ENCODE measurements at regions not wholly inside any gene's neighbourhood (a gene's known extent, or its start where the extent isn't known, plus 50 kb on each side); places are given as distances from the start of the nearest gene placed in this dataset.

DNA sequence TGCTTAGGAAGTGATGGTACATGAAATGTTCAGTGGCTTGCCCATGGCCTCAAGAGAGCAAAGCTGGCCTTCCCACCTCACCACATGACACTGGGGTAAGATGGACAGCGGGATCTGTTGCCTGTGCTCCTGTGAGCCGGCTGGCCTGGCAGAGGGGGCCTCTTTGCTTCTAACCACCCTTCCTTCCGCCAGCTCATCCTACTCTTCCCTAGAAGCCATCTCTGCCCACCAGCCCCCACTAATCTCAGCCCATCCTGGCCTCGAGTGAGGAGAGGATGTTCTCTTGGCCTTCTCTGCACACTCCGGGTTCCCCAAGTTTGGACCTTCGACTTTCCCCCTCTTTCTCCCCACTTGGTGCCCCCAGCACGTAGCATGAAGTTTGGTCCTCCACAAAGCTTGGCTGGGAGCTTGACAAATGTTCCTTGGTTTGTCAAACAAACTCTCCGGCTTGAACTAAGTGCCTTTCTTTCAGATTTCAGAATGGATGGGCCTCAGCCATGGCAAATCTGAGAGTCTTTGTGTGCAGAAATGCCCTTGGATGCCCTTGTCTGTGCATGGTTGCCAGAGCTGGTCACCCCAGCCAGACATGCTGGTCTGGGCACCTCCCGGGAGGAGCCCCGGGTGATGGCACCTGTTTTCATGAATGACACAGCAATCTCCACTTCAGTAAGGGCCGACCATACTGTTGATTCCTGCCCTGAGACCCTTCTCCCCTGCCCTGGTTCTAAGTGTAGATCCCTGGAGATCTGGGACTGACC is 145.5 kb downstream of the URI1 start:
- Histone ChIP-seq H3K4me2 (no peak overlapping the region), H3K4me3 (IDR thresholded peaks at IDR 0.05; ENCODE audit: insufficient read depth, low read depth, low read length) (no peak overlapping the region), H3K36me3 (ENCODE audit: insufficient read depth) (no peaks in the 10 kb centered on the region), H3K27ac (no peak overlapping the region), H4K20me1 (ENCODE audit: insufficient read depth) (no peaks in the 10 kb centered on the region), H3K27me3 (ENCODE audit: insufficient read depth, low read depth) (peaks cover 9% of the 10 kb centered on the region; the same call in 1 of the 2 replicates), H3K79me2 (ENCODE audit: insufficient read depth, low read depth) (no peaks in the 10 kb centered on the region), H3K9ac (no peak overlapping the region), H3K4me1 (ENCODE audit: low read depth, poor library complexity, severe bottlenecking) (no peaks in the 10 kb centered on the region), H2AFZ (ENCODE audit: low read depth) (no peak overlapping the region)
- TF ChIP-seq, protein P1, sequence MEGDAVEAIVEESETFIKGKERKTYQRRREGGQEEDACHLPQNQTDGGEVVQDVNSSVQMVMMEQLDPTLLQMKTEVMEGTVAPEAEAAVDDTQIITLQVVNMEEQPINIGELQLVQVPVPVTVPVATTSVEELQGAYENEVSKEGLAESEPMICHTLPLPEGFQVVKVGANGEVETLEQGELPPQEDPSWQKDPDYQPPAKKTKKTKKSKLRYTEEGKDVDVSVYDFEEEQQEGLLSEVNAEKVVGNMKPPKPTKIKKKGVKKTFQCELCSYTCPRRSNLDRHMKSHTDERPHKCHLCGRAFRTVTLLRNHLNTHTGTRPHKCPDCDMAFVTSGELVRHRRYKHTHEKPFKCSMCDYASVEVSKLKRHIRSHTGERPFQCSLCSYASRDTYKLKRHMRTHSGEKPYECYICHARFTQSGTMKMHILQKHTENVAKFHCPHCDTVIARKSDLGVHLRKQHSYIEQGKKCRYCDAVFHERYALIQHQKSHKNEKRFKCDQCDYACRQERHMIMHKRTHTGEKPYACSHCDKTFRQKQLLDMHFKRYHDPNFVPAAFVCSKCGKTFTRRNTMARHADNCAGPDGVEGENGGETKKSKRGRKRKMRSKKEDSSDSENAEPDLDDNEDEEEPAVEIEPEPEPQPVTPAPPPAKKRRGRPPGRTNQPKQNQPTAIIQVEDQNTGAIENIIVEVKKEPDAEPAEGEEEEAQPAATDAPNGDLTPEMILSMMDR (conservative IDR thresholded peaks at IDR 0.05; ENCODE audit: low read depth, low read length): no peak

DNA sequence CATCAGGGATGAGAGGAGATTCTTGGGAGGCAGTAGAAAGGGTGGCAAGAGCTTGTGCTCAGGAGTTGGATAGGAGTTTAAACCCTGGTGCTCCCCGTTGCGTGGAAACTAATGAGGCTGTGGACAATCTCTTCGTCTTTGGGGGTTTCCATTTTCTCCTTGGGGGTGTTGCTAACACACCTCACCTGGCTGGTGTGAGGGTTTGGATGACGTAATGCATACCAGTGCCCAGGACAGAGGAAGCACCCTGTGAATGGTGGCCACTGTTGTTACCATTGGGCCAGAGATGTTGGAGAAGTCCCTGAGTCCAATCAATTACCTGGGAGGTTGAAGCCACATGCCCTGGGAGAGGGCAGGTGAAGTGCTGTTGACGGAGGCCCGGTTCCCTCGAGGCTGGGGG is 146.5 kb downstream of the URI1 start:
- TF ChIP-seq, protein P1 (conservative IDR thresholded peaks at IDR 0.05; ENCODE audit: low read depth, low read length): no peak
- Histone ChIP-seq H3K9ac (no peak overlapping the region), H2AFZ (ENCODE audit: low read depth) (no peak overlapping the region), H3K4me3 (IDR thresholded peaks at IDR 0.05; ENCODE audit: insufficient read depth, low read depth, low read length) (no peak overlapping the region), H3K36me3 (ENCODE audit: insufficient read depth) (no peaks in the 10 kb centered on the region), H3K4me1 (ENCODE audit: low read depth, poor library complexity, severe bottlenecking) (no peaks in the 10 kb centered on the region), H3K27me3 (ENCODE audit: insufficient read depth, low read depth) (peaks cover 9% of the 10 kb centered on the region; the same call in 1 of the 2 replicates), H3K27ac (no peak overlapping the region), H4K20me1 (ENCODE audit: insufficient read depth) (no peaks in the 10 kb centered on the region), H3K79me2 (ENCODE audit: insufficient read depth, low read depth) (no peaks in the 10 kb centered on the region), H3K4me2 (no peak overlapping the region)

DNA sequence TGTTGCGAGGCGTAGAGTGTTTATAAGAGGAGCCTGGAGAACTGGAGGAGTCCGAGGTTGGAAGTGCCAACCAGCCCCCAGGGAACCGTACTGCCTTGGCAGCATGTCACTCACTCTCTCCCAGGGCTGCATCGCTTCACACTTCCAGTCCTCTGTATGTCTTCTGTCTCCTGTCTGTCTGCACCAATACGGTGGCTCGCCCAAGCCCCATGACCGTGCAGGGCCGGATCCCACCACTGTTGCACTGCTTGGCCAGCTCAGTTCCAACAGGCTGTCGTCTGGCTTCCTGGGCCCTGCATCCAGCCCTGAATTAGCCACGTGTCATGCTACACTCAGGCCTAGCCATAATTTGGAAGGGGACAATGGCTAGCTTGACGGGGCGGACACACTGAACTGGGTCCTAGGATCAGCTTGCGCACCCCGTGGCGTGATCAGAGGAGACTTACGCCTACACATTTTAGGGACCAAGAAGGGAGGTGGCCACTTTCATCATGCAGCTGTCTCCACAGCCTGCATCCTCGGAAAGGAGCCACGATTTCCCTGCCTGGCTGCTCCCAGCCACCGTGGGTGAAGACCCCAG is 147.1 kb downstream of the URI1 start:
- peaks cover 9% of the 10 kb centered on the region; the same call in 1 of the 2 replicates for H3K27me3 ChIP-seq (ENCODE audit: insufficient read depth, low read depth)
- H4K20me1 ChIP-seq (ENCODE audit: insufficient read depth): no peaks in the 10 kb centered on the region
- no peak overlapping the region for H3K9ac ChIP-seq
- H3K4me3 ChIP-seq (IDR thresholded peaks at IDR 0.05; ENCODE audit: insufficient read depth, low read depth, low read length): no peak overlapping the region
- no peaks in the 10 kb centered on the region for H3K79me2 ChIP-seq (ENCODE audit: insufficient read depth, low read depth)
- H3K4me2 ChIP-seq: no peak overlapping the region
- no peaks in the 10 kb centered on the region for H3K36me3 ChIP-seq (ENCODE audit: insufficient read depth)
- no peak overlapping the region for H2AFZ ChIP-seq (ENCODE audit: low read depth)
- H3K27ac ChIP-seq: no peak overlapping the region
- H3K4me1 ChIP-seq (ENCODE audit: low read depth, poor library complexity, severe bottlenecking): no peaks in the 10 kb centered on the region
- TF ChIP-seq, protein P1 (conservative IDR thresholded peaks at IDR 0.05; ENCODE audit: low read depth, low read length): no peak

DNA sequence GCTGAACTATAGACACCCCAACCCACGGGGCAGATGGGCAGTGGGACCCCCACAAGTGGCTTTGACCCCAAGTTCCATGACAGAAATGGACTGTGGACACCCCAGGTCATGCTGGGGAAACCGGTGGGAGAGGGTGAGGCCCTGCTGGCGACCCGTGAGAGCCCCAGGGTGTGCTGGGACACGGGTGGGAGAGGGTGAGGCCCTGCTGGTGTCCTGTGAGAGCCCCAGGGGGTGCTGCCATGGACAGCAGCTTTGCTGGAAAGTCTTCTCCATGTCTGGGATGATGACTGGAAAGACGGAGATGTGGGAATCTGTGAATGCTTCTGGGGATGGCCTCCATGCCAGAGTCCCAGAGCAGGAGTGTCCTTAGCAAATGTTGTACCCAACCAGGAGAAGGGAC is 148.4 kb downstream of the URI1 start:
- H2AFZ ChIP-seq (ENCODE audit: low read depth): no peak overlapping the region
- no peaks in the 10 kb centered on the region for H4K20me1 ChIP-seq (ENCODE audit: insufficient read depth)
- peaks cover 9% of the 10 kb centered on the region; the same call in 1 of the 2 replicates for H3K27me3 ChIP-seq (ENCODE audit: insufficient read depth, low read depth)
- no peaks in the 10 kb centered on the region for H3K36me3 ChIP-seq (ENCODE audit: insufficient read depth)
- no peak overlapping the region for H3K4me3 ChIP-seq (IDR thresholded peaks at IDR 0.05; ENCODE audit: insufficient read depth, low read depth, low read length)
- no peak overlapping the region for H3K9ac ChIP-seq
- no peaks in the 10 kb centered on the region for H3K4me1 ChIP-seq (ENCODE audit: low read depth, poor library complexity, severe bottlenecking)
- H3K79me2 ChIP-seq (ENCODE audit: insufficient read depth, low read depth): no peaks in the 10 kb centered on the region
- no peak overlapping the region for H3K27ac ChIP-seq
- H3K4me2 ChIP-seq: no peak overlapping the region
- TF ChIP-seq, protein P1 (conservative IDR thresholded peaks at IDR 0.05; ENCODE audit: low read depth, low read length): no peak
